ENCODE measurements at regions not wholly inside any gene's neighbourhood (a gene's known extent, or its start where the extent isn't known, plus 50 kb on each side); places are given as distances from the start of the nearest gene placed in this dataset.

DNA sequence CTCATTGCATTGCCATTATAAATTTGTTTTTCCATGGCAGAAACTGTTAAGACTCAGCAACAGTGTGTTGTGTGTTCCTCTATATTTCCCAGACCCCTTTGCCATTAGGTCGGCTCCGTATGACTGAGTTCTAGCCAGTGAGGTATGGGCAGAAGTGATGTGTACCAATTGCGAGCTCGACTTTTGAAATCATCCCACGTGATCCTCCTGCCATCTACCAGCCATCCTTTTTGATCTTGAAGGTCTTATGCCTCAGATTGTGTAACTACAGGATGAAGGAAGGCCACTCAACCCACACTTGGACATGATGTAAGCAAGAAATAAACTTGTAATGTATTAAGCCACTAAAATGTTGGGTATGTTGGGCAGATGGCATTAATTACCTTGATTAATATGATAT lies 562.3 kb downstream of the PDCD6IP start:
- H3K9me3 Mint-ChIP-seq, result peaks cover 0 to 3% (median 0%) of the 10 kb centered on the region in 11 donors
- Histone ChIP-seq H3K4me3 (ENCODE audit: low read length) (no peak overlapping the region), H3K27me3 (ENCODE audit: control insufficient read depth in 2 of 2, insufficient read depth in 2 of 2, low read length in 2 of 2) (no peaks in the 10 kb centered on the region), H3K27ac (ENCODE audit: low read depth, low read length) (no peak overlapping the region), H3K9me3 (ENCODE audit: control insufficient read depth in 2 of 3, low read length in 3 of 3) (no peaks in the 10 kb centered on the region), H3K36me3 (ENCODE audit: control insufficient read depth in 2 of 3, insufficient read depth in 3 of 3, low read length in 3 of 3) (no peaks in the 10 kb centered on the region), H3K4me1 (ENCODE audit: control insufficient read depth in 2 of 2, insufficient read depth in 2 of 2, low read length in 2 of 2) (no peaks in the 10 kb centered on the region)
- peaks cover 0 to 8% (median 0%) of the 10 kb centered on the region in 7 donors for H3K4me1 Mint-ChIP-seq
- H3K4me3 Mint-ChIP-seq, result no peak overlapping the region
- intact Hi-C loops (cut with micrococcal nuclease), result no loop called here
- peaks cover 0 to 19% (median 4%) of the 10 kb centered on the region in 5 donors for H3K27me3 Mint-ChIP-seq
- ChIA-PET POLR2A (no interaction called here), CTCF (no interaction called here)
- no peaks in the 10 kb centered on the region for H3K36me3 Mint-ChIP-seq
- H3K27ac Mint-ChIP-seq, result no peak overlapping the region
- DNase-seq, result no peak
- no peak for ATAC-seq

- Histone ChIP-seq H3K36me3 (ENCODE audit: control insufficient read depth in 2 of 3, insufficient read depth in 3 of 3, low read length in 3 of 3) (no peaks in the 10 kb centered on the region), H3K9me3 (ENCODE audit: control insufficient read depth in 2 of 3, low read length in 3 of 3) (no peaks in the 10 kb centered on the region), H3K27me3 (ENCODE audit: control insufficient read depth in 2 of 2, insufficient read depth in 2 of 2, low read length in 2 of 2) (no peaks in the 10 kb centered on the region), H3K4me3 (ENCODE audit: low read length) (no peak overlapping the region), H3K4me1 (ENCODE audit: control insufficient read depth in 2 of 2, insufficient read depth in 2 of 2, low read length in 2 of 2) (no peaks in the 10 kb centered on the region), H3K27ac (ENCODE audit: low read depth, low read length) (no peak overlapping the region)
- no peak for DNase-seq
- Mint-ChIP-seq H3K4me3 (peak overlapping the region in 2 of 10 donors; percentile 2 to 63), H3K4me1 (peaks cover 0 to 8% (median 0%) of the 10 kb centered on the region in 7 donors), H3K27me3 (peaks cover 0 to 15% (median under 1%) of the 10 kb centered on the region in 5 donors), H3K27ac (peak overlapping the region in 1 of 9 donors; percentile 2), H3K36me3 (no peaks in the 10 kb centered on the region), H3K9me3 (peaks cover 0 to 2% (median 0%) of the 10 kb centered on the region in 11 donors)
- ATAC-seq, result peak; percentile 74
- ChIA-PET CTCF (no interaction called here), POLR2A (no interaction called here)
- intact Hi-C loops (cut with micrococcal nuclease), result no loop called here
Measured at GRCh38 chr3:34361921-34362320, 563.5 kb downstream of the PDCD6IP start.

- peaks cover 0 to 5% (median 0%) of the 10 kb centered on the region in 11 donors for H3K9me3 Mint-ChIP-seq
- Histone ChIP-seq H3K9me3 (ENCODE audit: control insufficient read depth in 2 of 3, low read length in 3 of 3) (no peaks in the 10 kb centered on the region), H3K36me3 (ENCODE audit: control insufficient read depth in 2 of 3, insufficient read depth in 3 of 3, low read length in 3 of 3) (no peaks in the 10 kb centered on the region), H3K4me1 (ENCODE audit: control insufficient read depth in 2 of 2, insufficient read depth in 2 of 2, low read length in 2 of 2) (no peaks in the 10 kb centered on the region), H3K27me3 (ENCODE audit: control insufficient read depth in 2 of 2, insufficient read depth in 2 of 2, low read length in 2 of 2) (no peaks in the 10 kb centered on the region), H3K4me3 (ENCODE audit: low read length) (no peak overlapping the region), H3K27ac (ENCODE audit: low read depth, low read length) (no peak overlapping the region)
- peaks cover 0 to 8% (median 0%) of the 10 kb centered on the region in 7 donors for H3K4me1 Mint-ChIP-seq
- peaks cover 0 to 7% (median 0%) of the 10 kb centered on the region in 5 donors for H3K27me3 Mint-ChIP-seq
- ChIA-PET CTCF (no interaction called here), POLR2A (no interaction called here)
- H3K36me3 Mint-ChIP-seq, result no peaks in the 10 kb centered on the region
- H3K27ac Mint-ChIP-seq, result no peak overlapping the region
- intact Hi-C loops (cut with micrococcal nuclease), result no loop called here
- ATAC-seq, result no peak
- no peak overlapping the region for H3K4me3 Mint-ChIP-seq
- DNase-seq, result no peak
Measured at GRCh38 chr3:34362910-34363309, 564.5 kb downstream of the PDCD6IP start.

DNA sequence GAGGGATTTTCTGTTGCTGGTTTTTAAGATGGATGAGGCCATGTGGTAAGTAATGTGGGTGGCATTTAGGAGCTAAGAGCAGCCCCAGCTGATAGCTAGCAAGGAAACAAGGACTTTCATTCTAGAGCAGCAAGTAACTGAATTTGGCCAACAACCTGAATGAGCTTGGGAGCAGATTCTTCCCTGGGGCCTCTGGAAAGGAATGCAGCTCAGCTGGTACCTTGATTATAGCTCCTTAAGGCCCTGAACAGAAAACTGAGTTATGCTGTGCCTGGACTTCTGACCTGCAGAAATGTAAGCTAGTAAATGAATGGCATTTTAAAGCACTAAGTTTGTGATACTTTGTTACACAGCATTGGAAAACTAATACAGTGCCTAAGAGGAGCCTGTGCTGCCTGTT lies 565.5 kb downstream of the PDCD6IP start:
- H3K4me3 Mint-ChIP-seq, result no peak overlapping the region
- ChIA-PET POLR2A (interaction anchor here (0.5 kb wide), 1 partner anchor 805 kb away, joined by 4 read pairs; no protein-coding TSS in a partner anchor), CTCF (no interaction called here)
- Histone ChIP-seq H3K4me1 (ENCODE audit: control insufficient read depth in 2 of 2, insufficient read depth in 2 of 2, low read length in 2 of 2) (no peaks in the 10 kb centered on the region), H3K27ac (ENCODE audit: low read depth, low read length) (no peak overlapping the region), H3K4me3 (ENCODE audit: low read length) (no peak overlapping the region), H3K9me3 (ENCODE audit: control insufficient read depth in 2 of 3, low read length in 3 of 3) (no peaks in the 10 kb centered on the region), H3K27me3 (ENCODE audit: control insufficient read depth in 2 of 2, insufficient read depth in 2 of 2, low read length in 2 of 2) (no peaks in the 10 kb centered on the region), H3K36me3 (ENCODE audit: control insufficient read depth in 2 of 3, insufficient read depth in 3 of 3, low read length in 3 of 3) (no peaks in the 10 kb centered on the region)
- ATAC-seq, result no peak
- H3K27ac Mint-ChIP-seq, result no peak overlapping the region
- no peak for DNase-seq
- peaks cover 0 to 8% (median 0%) of the 10 kb centered on the region in 7 donors for H3K4me1 Mint-ChIP-seq
- H3K36me3 Mint-ChIP-seq, result no peaks in the 10 kb centered on the region
- intact Hi-C loops (cut with micrococcal nuclease), result no loop called here
- H3K9me3 Mint-ChIP-seq, result peaks cover 0 to 5% (median 0%) of the 10 kb centered on the region in 11 donors
- H3K27me3 Mint-ChIP-seq, result peaks cover 0 to 7% (median 0%) of the 10 kb centered on the region in 5 donors

DNA sequence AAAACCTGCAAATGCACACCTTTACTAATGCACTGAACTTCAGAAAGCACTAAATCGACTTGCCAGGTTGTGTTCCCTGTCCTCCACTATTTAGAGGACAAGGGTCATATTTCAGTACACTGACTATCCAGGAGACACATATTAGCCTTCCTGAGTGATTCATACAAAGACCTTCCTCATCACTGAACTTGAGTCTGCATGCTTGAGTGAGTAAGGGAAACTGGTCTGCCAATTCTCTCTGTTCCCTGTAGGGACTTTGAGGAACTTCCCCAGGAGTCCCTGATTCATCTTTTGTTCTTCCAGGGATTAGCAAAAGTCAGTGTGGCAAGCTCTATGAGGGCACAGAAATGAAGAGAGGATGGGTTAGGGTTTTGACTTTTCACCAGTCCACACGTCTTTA lies 565.9 kb downstream of the PDCD6IP start:
- Mint-ChIP-seq H3K27ac (no peak overlapping the region), H3K27me3 (peaks cover 0 to 7% (median 0%) of the 10 kb centered on the region in 5 donors), H3K4me1 (peaks cover 0 to 8% (median 0%) of the 10 kb centered on the region in 7 donors), H3K4me3 (no peak overlapping the region), H3K9me3 (peaks cover 0 to 5% (median 0%) of the 10 kb centered on the region in 11 donors), H3K36me3 (no peaks in the 10 kb centered on the region)
- ChIA-PET POLR2A (no interaction called here), CTCF (no interaction called here)
- H3K36me3 ChIP-seq (ENCODE audit: control insufficient read depth in 2 of 3, insufficient read depth in 3 of 3, low read length in 3 of 3), result no peaks in the 10 kb centered on the region
- no peaks in the 10 kb centered on the region for H3K4me1 ChIP-seq (ENCODE audit: control insufficient read depth in 2 of 2, insufficient read depth in 2 of 2, low read length in 2 of 2)
- DNase-seq, result no peak
- H3K4me3 ChIP-seq (ENCODE audit: low read length), result no peak overlapping the region
- no peaks in the 10 kb centered on the region for H3K27me3 ChIP-seq (ENCODE audit: control insufficient read depth in 2 of 2, insufficient read depth in 2 of 2, low read length in 2 of 2)
- no peaks in the 10 kb centered on the region for H3K9me3 ChIP-seq (ENCODE audit: control insufficient read depth in 2 of 3, low read length in 3 of 3)
- intact Hi-C loops (cut with micrococcal nuclease), result no loop called here
- no peak overlapping the region for H3K27ac ChIP-seq (ENCODE audit: low read depth, low read length)
- ATAC-seq, result peak; percentile 66

DNA sequence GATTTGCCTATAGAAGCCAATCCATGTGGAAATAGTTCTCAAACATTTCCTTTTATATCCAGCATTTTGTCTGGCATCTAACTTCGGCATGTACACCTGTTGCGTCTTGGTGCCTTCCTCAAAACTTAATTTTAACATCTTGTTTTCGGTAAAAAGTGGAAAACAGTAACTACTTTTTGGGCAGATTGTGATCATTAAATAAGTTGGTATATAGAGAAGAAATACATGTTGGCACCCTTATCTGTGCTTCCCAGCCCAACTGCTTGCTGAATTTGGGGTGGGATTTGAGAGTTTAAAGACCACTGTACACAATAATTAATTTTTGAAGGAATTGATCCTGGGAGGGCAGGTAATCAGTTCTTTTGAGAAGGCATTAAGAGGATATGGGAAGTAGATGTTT lies 566.8 kb downstream of the PDCD6IP start:
- H3K4me3 ChIP-seq (ENCODE audit: low read length), result no peak overlapping the region
- intact Hi-C loops (cut with micrococcal nuclease), result no loop called here
- H3K9me3 Mint-ChIP-seq, result peaks cover 0 to 6% (median 0%) of the 10 kb centered on the region in 11 donors
- H3K27me3 Mint-ChIP-seq, result peaks cover 0 to 7% (median 0%) of the 10 kb centered on the region in 5 donors
- no peaks in the 10 kb centered on the region for H3K27me3 ChIP-seq (ENCODE audit: control insufficient read depth in 2 of 2, insufficient read depth in 2 of 2, low read length in 2 of 2)
- no peak overlapping the region for H3K27ac Mint-ChIP-seq
- H3K4me3 Mint-ChIP-seq, result no peak overlapping the region
- H3K36me3 ChIP-seq (ENCODE audit: control insufficient read depth in 2 of 3, insufficient read depth in 3 of 3, low read length in 3 of 3), result no peaks in the 10 kb centered on the region
- ChIA-PET POLR2A (no interaction called here), CTCF (no interaction called here)
- no peaks in the 10 kb centered on the region for H3K36me3 Mint-ChIP-seq
- DNase-seq (no peak), ATAC-seq (no peak)
- H3K27ac ChIP-seq (ENCODE audit: low read depth, low read length), result no peak overlapping the region
- peaks cover 0 to 8% (median 0%) of the 10 kb centered on the region in 7 donors for H3K4me1 Mint-ChIP-seq
- no peaks in the 10 kb centered on the region for H3K4me1 ChIP-seq (ENCODE audit: control insufficient read depth in 2 of 2, insufficient read depth in 2 of 2, low read length in 2 of 2)
- no peaks in the 10 kb centered on the region for H3K9me3 ChIP-seq (ENCODE audit: control insufficient read depth in 2 of 3, low read length in 3 of 3)

- POLR2A ChIA-PET, result no interaction called here
- intact Hi-C loops (cut with micrococcal nuclease), result no loop called here
Measured at GRCh38 chr3:34365771-34366170, 567.3 kb downstream of the PDCD6IP start.

More at GRCh38 chr3:34365771-34366170, 567.3 kb downstream of the PDCD6IP start:
- Mint-ChIP-seq H3K4me3 (no peak overlapping the region), H3K9me3 (peaks cover 0 to 6% (median 0%) of the 10 kb centered on the region in 11 donors), H3K27me3 (peaks cover 0 to 7% (median 0%) of the 10 kb centered on the region in 5 donors), H3K4me1 (peaks cover 0 to 8% (median 0%) of the 10 kb centered on the region in 7 donors), H3K36me3 (no peaks in the 10 kb centered on the region), H3K27ac (no peak overlapping the region)
- Histone ChIP-seq H3K36me3 (ENCODE audit: control insufficient read depth in 2 of 3, insufficient read depth in 3 of 3, low read length in 3 of 3) (no peaks in the 10 kb centered on the region), H3K4me1 (ENCODE audit: control insufficient read depth in 2 of 2, insufficient read depth in 2 of 2, low read length in 2 of 2) (no peaks in the 10 kb centered on the region), H3K9me3 (ENCODE audit: control insufficient read depth in 2 of 3, low read length in 3 of 3) (no peaks in the 10 kb centered on the region), H3K4me3 (ENCODE audit: low read length) (no peak overlapping the region), H3K27ac (ENCODE audit: low read depth, low read length) (no peak overlapping the region), H3K27me3 (ENCODE audit: control insufficient read depth in 2 of 2, insufficient read depth in 2 of 2, low read length in 2 of 2) (no peaks in the 10 kb centered on the region)
- CTCF ChIA-PET, result no interaction called here
- no peak for DNase-seq
- no peak for ATAC-seq

All from naive thymus-derived CD4-positive, alpha-beta T cell (primary cell).